Hematopoietic multipotent progenitor cell (in vitro differentiated cells): ENCODE measurements at regions not wholly inside any gene's neighbourhood (a gene's known extent, or its start where the extent isn't known, plus 50 kb on each side); places are given as distances from the start of the nearest gene placed in this dataset.
"Not testable (repeated sequence)": the region's sequence is repeated elsewhere in the genome, so short reads cannot be mapped to it uniquely, and the experiment has no call there.

Experiments used
- DNase-seq, 3 donors: peaks; one replicate each; pipeline ENCODE4 v3.0.0-alpha.2; 2011 to 2015; ENCODE audit warnings: low read depth in 2 of 3, low spot score in 2 of 3

GRCh38 chr6:82419132-82419581, 55.5 kb downstream of the TPBG start:
- no peak for DNase-seq

- no peak for DNase-seq
Observed at GRCh38 chr6:82419859-82420258, 56.2 kb downstream of the TPBG start.

- no peak for DNase-seq
Observed at GRCh38 chr6:82430611-82431010, 67.0 kb downstream of the TPBG start.

GRCh38 chr6:82436740-82437139, 73.1 kb downstream of the TPBG start:
- no peak for DNase-seq

- no peak for DNase-seq
Observed at GRCh38 chr6:82437701-82438100, 74.1 kb downstream of the TPBG start.

GRCh38 chr6:82441047-82441855, 77.6 kb downstream of the TPBG start:
- DNase-seq = no peak

GRCh38 chr6:82442061-82442719, 78.6 kb downstream of the TPBG start:
- DNase-seq = no peak

- DNase-seq = no peak
Observed at GRCh38 chr6:82458147-82458546, 94.5 kb downstream of the TPBG start.

- DNase-seq = no peak
Observed at GRCh38 chr6:82458705-82459104, 95.1 kb downstream of the TPBG start.

GRCh38 chr6:82461536-82461935, 97.9 kb downstream of the TPBG start:
- no peak for DNase-seq

GRCh38 chr6:82467338-82467737, 103.7 kb downstream of the TPBG start:
- no peak for DNase-seq

GRCh38 chr6:82470123-82470522, 106.5 kb downstream of the TPBG start:
- not testable (repeated sequence) for DNase-seq

- not testable (repeated sequence) for DNase-seq
Observed at GRCh38 chr6:82475106-82475505, 111.5 kb downstream of the TPBG start.

- no peak for DNase-seq
Observed at GRCh38 chr6:82484001-82484400, 120.4 kb downstream of the TPBG start.

GRCh38 chr6:82484737-82485626, 121.4 kb downstream of the TPBG start:
- DNase-seq = no peak

GRCh38 chr6:82487895-82488294, 124.3 kb downstream of the TPBG start:
- no peak for DNase-seq

- DNase-seq = no peak
Observed at GRCh38 chr6:82488403-82488802, 124.8 kb downstream of the TPBG start.

- no peak for DNase-seq
Observed at GRCh38 chr6:82492134-82492533, 128.5 kb downstream of the TPBG start.

GRCh38 chr6:82493467-82493866, 129.8 kb downstream of the TPBG start:
- DNase-seq = no peak

GRCh38 chr6:82494367-82494766, 130.8 kb downstream of the TPBG start:
- no peak for DNase-seq

GRCh38 chr6:82501901-82502300, 138.3 kb downstream of the TPBG start:
- not testable (repeated sequence) for DNase-seq
